HCT116 (cell line): ENCODE measurements at regions not wholly inside any gene's neighbourhood (a gene's known extent, or its start where the extent isn't known, plus 50 kb on each side); places are given as distances from the start of the nearest gene placed in this dataset.

ENCODE experiments used
- ATF3 ChIP-seq: IDR thresholded peaks from 2 replicates; pipeline ENCODE4 v1.6.1; 2012
- FOSL1 ChIP-seq: IDR thresholded peaks from 2 replicates; pipeline ENCODE4 v1.6.1; 2012; ENCODE audit warnings: low read depth
- POLR2A ChIP-seq: IDR thresholded peaks from 2 replicates; pipeline ENCODE4 v1.7.0; 2011; ENCODE audit warnings: borderline replicate concordance; ENCODE audit not compliant: insufficient read depth, insufficient read length; ENCODE audit errors: extremely low read depth
- RAD21 ChIP-seq: IDR thresholded peaks from 2 replicates; pipeline ENCODE4 v1.6.1; 2012; ENCODE audit warnings: low read depth, mild to moderate bottlenecking
- ZFX ChIP-seq: fragments of 450-650 bp; IDR thresholded peaks from 2 replicates; pipeline ENCODE4 v1.6.1; 2017

GRCh38 chr13:47545201-47546024 lies 455.7 kb downstream of the SUCLA2 start:
- TF ChIP-seq ZFX (no peak), FOSL1 (no peak), RAD21 (no peak), ATF3 (no peak), POLR2A (no peak)
